ENCODE measurements at regions not wholly inside any gene's neighbourhood (a gene's known extent, or its start where the extent isn't known, plus 50 kb on each side); places are given as distances from the start of the nearest gene placed in this dataset.

DNA sequence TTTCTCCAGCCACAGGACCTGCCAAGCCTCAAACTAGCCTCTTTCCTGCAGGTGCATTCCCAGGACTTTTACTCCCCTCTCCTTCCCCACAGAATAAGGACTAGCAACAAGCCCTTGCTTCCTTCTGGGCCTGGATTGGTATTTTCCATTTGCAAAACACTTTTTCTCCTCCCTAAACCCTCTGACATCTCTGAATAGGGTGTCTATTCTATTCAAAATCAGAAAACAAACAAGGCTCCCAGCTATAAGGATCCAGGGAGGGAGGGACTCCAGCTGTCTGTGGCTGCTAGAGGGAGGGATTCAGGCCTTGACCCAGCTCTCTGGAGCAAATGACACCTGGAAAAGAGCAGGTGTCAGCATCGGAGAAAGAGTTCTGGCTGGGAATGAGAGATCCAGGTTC lies 168.5 kb upstream of the BDNF start:
- Histone ChIP-seq H3K4me3 (ENCODE audit: low read depth in 1 of 3, low read length in 3 of 3) (no peak overlapping the region), H3K36me3 (ENCODE audit: control insufficient read depth in 4 of 4, insufficient read depth in 3 of 4, low read depth in 1 of 4, low read length in 3 of 4) (no peaks in the 10 kb centered on the region), H3K27ac (ENCODE audit: low read depth in 1 of 2, low read length in 2 of 2) (no peak overlapping the region), H3K9ac (ENCODE audit: low read depth in 1 of 2, low read length in 2 of 2) (no peak overlapping the region), H3K9me3 (ENCODE audit: control insufficient read depth in 4 of 4, low read length in 3 of 4) (no peaks in the 10 kb centered on the region), H3K27me3 (ENCODE audit: control insufficient read depth in 4 of 4, insufficient read depth in 4 of 4, low read length in 3 of 4) (no peaks in the 10 kb centered on the region), H3K4me1 (ENCODE audit: control insufficient read depth in 4 of 4, insufficient read depth in 4 of 4, low read length in 3 of 4) (no peaks in the 10 kb centered on the region)
- no peak for DNase-seq (ENCODE audit: low spot score)
- TF ChIP-seq FOXA1 (IDR thresholded peaks at IDR 0.05): no peak
- no peak for TF ChIP-seq SP1 (IDR thresholded peaks at IDR 0.05)
- TF ChIP-seq HNF4G (IDR thresholded peaks at IDR 0.05): no peak
- TF ChIP-seq EGR1 (IDR thresholded peaks at IDR 0.05; ENCODE audit: low read depth in 2 of 2): no peak
- TF ChIP-seq, protein P1, sequence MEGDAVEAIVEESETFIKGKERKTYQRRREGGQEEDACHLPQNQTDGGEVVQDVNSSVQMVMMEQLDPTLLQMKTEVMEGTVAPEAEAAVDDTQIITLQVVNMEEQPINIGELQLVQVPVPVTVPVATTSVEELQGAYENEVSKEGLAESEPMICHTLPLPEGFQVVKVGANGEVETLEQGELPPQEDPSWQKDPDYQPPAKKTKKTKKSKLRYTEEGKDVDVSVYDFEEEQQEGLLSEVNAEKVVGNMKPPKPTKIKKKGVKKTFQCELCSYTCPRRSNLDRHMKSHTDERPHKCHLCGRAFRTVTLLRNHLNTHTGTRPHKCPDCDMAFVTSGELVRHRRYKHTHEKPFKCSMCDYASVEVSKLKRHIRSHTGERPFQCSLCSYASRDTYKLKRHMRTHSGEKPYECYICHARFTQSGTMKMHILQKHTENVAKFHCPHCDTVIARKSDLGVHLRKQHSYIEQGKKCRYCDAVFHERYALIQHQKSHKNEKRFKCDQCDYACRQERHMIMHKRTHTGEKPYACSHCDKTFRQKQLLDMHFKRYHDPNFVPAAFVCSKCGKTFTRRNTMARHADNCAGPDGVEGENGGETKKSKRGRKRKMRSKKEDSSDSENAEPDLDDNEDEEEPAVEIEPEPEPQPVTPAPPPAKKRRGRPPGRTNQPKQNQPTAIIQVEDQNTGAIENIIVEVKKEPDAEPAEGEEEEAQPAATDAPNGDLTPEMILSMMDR (IDR thresholded peaks at IDR 0.05; ENCODE audit: low read depth, low read length, missing input control): no peak
- no peak for TF ChIP-seq RXRA (IDR thresholded peaks at IDR 0.05)
- WGBS: 33% methylated on average over 1 of the region's 1 CpG

DNA sequence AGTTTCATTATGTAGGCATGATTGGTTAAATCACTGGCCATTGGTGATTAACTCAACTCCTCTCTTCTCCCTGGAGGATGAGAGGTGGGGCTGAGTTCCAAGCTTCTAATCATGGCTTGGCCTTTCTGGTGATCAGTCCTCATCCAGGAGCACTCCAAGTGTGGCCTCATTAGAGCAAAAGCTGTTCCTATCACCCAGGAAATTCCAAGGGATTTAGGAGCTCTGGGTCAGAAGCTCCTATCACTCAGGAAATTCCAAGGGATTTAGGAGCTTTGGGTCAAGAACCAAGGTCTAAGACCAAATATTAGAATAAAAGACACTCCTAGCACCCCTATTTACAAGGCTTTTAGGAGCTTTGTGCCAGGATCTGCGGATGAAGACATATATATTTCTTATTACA lies 168.0 kb upstream of the BDNF start:
- no peak overlapping the region for H3K4me3 ChIP-seq (ENCODE audit: low read depth in 1 of 3, low read length in 3 of 3)
- H3K4me1 ChIP-seq (ENCODE audit: control insufficient read depth in 4 of 4, insufficient read depth in 4 of 4, low read length in 3 of 4): no peaks in the 10 kb centered on the region
- no peak overlapping the region for H3K27ac ChIP-seq (ENCODE audit: low read depth in 1 of 2, low read length in 2 of 2)
- H3K36me3 ChIP-seq (ENCODE audit: control insufficient read depth in 4 of 4, insufficient read depth in 3 of 4, low read depth in 1 of 4, low read length in 3 of 4): no peaks in the 10 kb centered on the region
- H3K9me3 ChIP-seq (ENCODE audit: control insufficient read depth in 4 of 4, low read length in 3 of 4): no peaks in the 10 kb centered on the region
- 70% methylated on average over 1 of the region's 1 CpG for WGBS
- H3K27me3 ChIP-seq (ENCODE audit: control insufficient read depth in 4 of 4, insufficient read depth in 4 of 4, low read length in 3 of 4): no peaks in the 10 kb centered on the region
- no peak for DNase-seq (ENCODE audit: low spot score)
- no peak overlapping the region for H3K9ac ChIP-seq (ENCODE audit: low read depth in 1 of 2, low read length in 2 of 2)
- TF ChIP-seq YY1 (IDR thresholded peaks at IDR 0.05): no peak
- no peak for TF ChIP-seq RAD21 (IDR thresholded peaks at IDR 0.05)

- Histone ChIP-seq H3K4me1 (ENCODE audit: control insufficient read depth in 4 of 4, insufficient read depth in 4 of 4, low read length in 3 of 4) (no peaks in the 10 kb centered on the region), H3K9me3 (ENCODE audit: control insufficient read depth in 4 of 4, low read length in 3 of 4) (peaks cover 0 to 2% (median 0%) of the 10 kb centered on the region in 4 donors), H3K36me3 (ENCODE audit: control insufficient read depth in 4 of 4, insufficient read depth in 3 of 4, low read depth in 1 of 4, low read length in 3 of 4) (no peaks in the 10 kb centered on the region), H3K27ac (ENCODE audit: low read depth in 1 of 2, low read length in 2 of 2) (no peak overlapping the region), H3K4me3 (ENCODE audit: low read depth in 1 of 3, low read length in 3 of 3) (no peak overlapping the region), H3K27me3 (ENCODE audit: control insufficient read depth in 4 of 4, insufficient read depth in 4 of 4, low read length in 3 of 4) (no peaks in the 10 kb centered on the region), H3K9ac (ENCODE audit: low read depth in 1 of 2, low read length in 2 of 2) (no peak overlapping the region)
- no peak for DNase-seq (ENCODE audit: low spot score)
- TF ChIP-seq RXRA (IDR thresholded peaks at IDR 0.05) (no peak), EGR1 (IDR thresholded peaks at IDR 0.05; ENCODE audit: low read depth in 2 of 2) (no peak), TAF1 (conservative IDR thresholded peaks at IDR 0.05) (no peak), ATF3 (IDR thresholded peaks at IDR 0.05) (no peak), NR2F2 (IDR thresholded peaks at IDR 0.05) (no peak), REST (IDR thresholded peaks at IDR 0.05) (no peak), MAX (IDR thresholded peaks at IDR 0.05) (no peak), HNF4G (IDR thresholded peaks at IDR 0.05) (no peak)
- WGBS: 72% methylated on average over 3 of the region's 3 CpGs
These were observed 164.8 kb upstream of the BDNF start for GRCh38 chr11:27865105-27865504.

Data from liver (tissue), 8 donors.